K562 (cell line): ENCODE measurements at regions not wholly inside any gene's neighbourhood (a gene's known extent, or its start where the extent isn't known, plus 50 kb on each side); places are given as distances from the start of the nearest gene placed in this dataset.

ENCODE experiments used
- CHD7 ChIP-seq: fragments of 200-600 bp; sonication (generic); IDR thresholded peaks from one replicate; pipeline ENCODE4 v1.6.1; 2012; ENCODE audit warnings: mild to moderate bottlenecking, low read depth, low read length, inconsistent platforms
- CTCFL ChIP-seq: IDR thresholded peaks from 2 replicates; pipeline ENCODE4 v1.6.1; 2011; ENCODE audit warnings: borderline replicate concordance, low read depth, mild to moderate bottlenecking, moderate library complexity, low read length; ENCODE audit not compliant: insufficient read depth, poor library complexity, severe bottlenecking
- ELF1 ChIP-seq: fragments of 200-800 bp; sonication (Bioruptor generic); IDR thresholded peaks from 2 replicates; pipeline ENCODE4 v1.6.1; 2016; ENCODE audit warnings: missing genetic modification characterization, missing compliant biosample characterization
- KDM5B ChIP-seq: fragments of 200-600 bp; sonication (generic); IDR thresholded peaks from 2 replicates; pipeline ENCODE4 v1.6.1; 2012; ENCODE audit warnings: low read depth, mild to moderate bottlenecking, moderate library complexity, low read length, control low read depth, inconsistent platforms; ENCODE audit not compliant: insufficient replicate concordance
- POLR2H ChIP-seq: IDR thresholded peaks from 2 replicates; pipeline ENCODE4 v1.6.1; 2016; ENCODE audit warnings: missing genetic modification characterization, low read depth, mild to moderate bottlenecking, control low read depth, missing compliant biosample characterization, moderate library complexity
- SMARCA4 ChIP-seq: fragments of 450-650 bp; IDR thresholded peaks from 2 replicates; pipeline ENCODE4 v1.6.1; 2016
- TAL1 ChIP-seq: fragments of 450-650 bp; IDR thresholded peaks from 2 replicates; pipeline ENCODE4 v1.6.1; 2016; ENCODE audit warnings: mild to moderate bottlenecking
- TCF7 ChIP-seq: sonication (generic); IDR thresholded peaks from 2 replicates; pipeline ENCODE4 v1.6.1; 2016; ENCODE audit warnings: antibody characterized with exemption, borderline replicate concordance
- TFAP4 ChIP-seq: sonication (generic); formaldehyde crosslinking; IDR thresholded peaks from 2 replicates; pipeline ENCODE4 v1.8.0; 2022; ENCODE audit warnings: missing genetic modification reagents, mild to moderate bottlenecking, moderate library complexity, borderline replicate concordance
- TRIM24 ChIP-seq, 2 experiments: fragments of 450-650 bp; IDR thresholded peaks; 2 replicates each; pipeline ENCODE4 v1.6.1; 2016
- USF2 ChIP-seq: sonication (generic); formaldehyde crosslinking; IDR thresholded peaks from 2 replicates; pipeline ENCODE4 v1.5.0; 2020; ENCODE audit warnings: missing genetic modification reagents
- ZNF444 ChIP-seq: fragments of 250-450 bp; sonication (Bioruptor Pico); IDR thresholded peaks from 2 replicates; pipeline ENCODE4 v1.4.0; 2020; ENCODE audit warnings: mild to moderate bottlenecking, moderate library complexity

GRCh38 chr6:27834879-27835549 is 77.2 kb downstream of the OR2B2 start (continued):
- TF ChIP-seq CHD7 (no peak), TAL1 (peak; percentile 89), POLR2H (peak; percentile 50; the same call in 1 of the 2 replicates), TFAP4 (CRISPR knock-in tag) (no peak), TRIM24 (IDR thresholded peaks at IDR 0.05) (peak in 1 of 2 experiments; percentile 67; a peak in 2 of 4 replicates), CTCFL (no peak), USF2 (CRISPR knock-in tag) (no peak), ZNF444 (peak; percentile 72; the same call in 1 of the 2 replicates), ELF1 (tag) (peak; percentile 23; the same call in 1 of the 2 replicates), KDM5B (no peak), TCF7 (no peak), SMARCA4 (peak; percentile 91)
